GM12875 (cell line): ENCODE measurements at regions not wholly inside any gene's neighbourhood (a gene's known extent, or its start where the extent isn't known, plus 50 kb on each side); places are given as distances from the start of the nearest gene placed in this dataset.

Experiments
- H3K4me3 ChIP-seq: one replicate; pipeline ENCODE4 v1.5.1; 2011; ENCODE audit warnings: low read depth, low read length, control low read depth
- CTCF ChIP-seq: IDR thresholded peaks from 2 replicates; pipeline ENCODE4 v1.5.1; 2011; ENCODE audit warnings: low read depth, mild to moderate bottlenecking, control low read depth, inconsistent platforms, low read length, moderate library complexity, borderline replicate concordance; ENCODE audit not compliant: insufficient read depth

- no peak overlapping the region for H3K4me3 ChIP-seq
- no peak for TF ChIP-seq CTCF
Measured at GRCh38 chr2:40716879-40717278, 265.0 kb upstream of the SLC8A1 start.

GRCh38 chr2:40719414-40719813, 267.5 kb upstream of the SLC8A1 start:
- no peak for TF ChIP-seq CTCF
- H3K4me3 ChIP-seq: no peak overlapping the region

- no peak overlapping the region for H3K4me3 ChIP-seq
- TF ChIP-seq CTCF: no peak
Measured at GRCh38 chr2:40721595-40721994, 269.7 kb upstream of the SLC8A1 start.

GRCh38 chr2:40723194-40723593, 271.3 kb upstream of the SLC8A1 start:
- no peak for TF ChIP-seq CTCF
- H3K4me3 ChIP-seq: no peak overlapping the region

GRCh38 chr2:40725040-40725439, 273.1 kb upstream of the SLC8A1 start:
- H3K4me3 ChIP-seq: no peak overlapping the region
- no peak for TF ChIP-seq CTCF

- TF ChIP-seq CTCF: no peak
Measured at GRCh38 chr2:40725950-40726349, 274.1 kb upstream of the SLC8A1 start.

GRCh38 chr2:40734797-40735196, 282.9 kb upstream of the SLC8A1 start:
- TF ChIP-seq CTCF: no peak
- no peak overlapping the region for H3K4me3 ChIP-seq

More at GRCh38 chr2:40725950-40726349, 274.1 kb upstream of the SLC8A1 start:
- no peak overlapping the region for H3K4me3 ChIP-seq
